DND-41 (cell line): ENCODE measurements at regions not wholly inside any gene's neighbourhood (a gene's known extent, or its start where the extent isn't known, plus 50 kb on each side); places are given as distances from the start of the nearest gene placed in this dataset.
"Not testable (repeated sequence)": the region's sequence is repeated elsewhere in the genome, so short reads cannot be mapped to it uniquely, and the experiment has no call there.

Experiments
- ATAC-seq: fragments of 200-7000 bp; cut with Tn5 transposase; 3 replicates; pipeline ENCODE4 v1.9.1; 2021; ENCODE audit warnings: low read depth; ENCODE audit not compliant: insufficient read depth
- DNase-seq: peaks from one replicate; pipeline ENCODE4 v3.0.0-alpha.2; 2020
- H2AFZ ChIP-seq: 2 replicates; pipeline ENCODE4 v1.6.0; 2012; ENCODE audit warnings: low read depth, low read length
- H3K27ac ChIP-seq: 2 replicates; pipeline ENCODE4 v1.5.1; 2012; ENCODE audit warnings: low read length, inconsistent platforms
- H3K27me3 ChIP-seq: fragments of 200-600 bp; sonication (generic); 2 replicates; pipeline ENCODE4 v1.6.0; 2012; ENCODE audit warnings: low read length, mild to moderate bottlenecking, inconsistent platforms; ENCODE audit not compliant: insufficient read depth, poor library complexity
- H3K36me3 ChIP-seq: 2 replicates; pipeline ENCODE4 v1.5.1; 2012; ENCODE audit warnings: low read length, inconsistent platforms; ENCODE audit not compliant: insufficient read depth
- H3K4me1 ChIP-seq: 2 replicates; pipeline ENCODE4 v1.5.1; 2012; ENCODE audit warnings: mild to moderate bottlenecking, low read length; ENCODE audit not compliant: insufficient read depth
- H3K4me2 ChIP-seq: 2 replicates; pipeline ENCODE4 v1.6.0; 2012; ENCODE audit warnings: mild to moderate bottlenecking, moderate library complexity, low read length, inconsistent platforms; ENCODE audit not compliant: insufficient read depth
- H3K4me3 ChIP-seq, 2 experiments: fragments of 200-600 bp in 1 of 2; shearing (Covaris generic) in 1 of 2; 2 replicates each; pipeline ENCODE4 v1.5.1; 2012 to 2016; ENCODE audit warnings: inconsistent platforms in 2 of 2, low read length in 2 of 2, mild to moderate bottlenecking in 2 of 2, low read depth in 1 of 2, moderate library complexity in 1 of 2
- H3K79me2 ChIP-seq: 2 replicates; pipeline ENCODE4 v1.6.0; 2012; ENCODE audit warnings: low read length, inconsistent platforms; ENCODE audit not compliant: insufficient read depth
- H3K9ac ChIP-seq: 2 replicates; pipeline ENCODE4 v1.6.0; 2012; ENCODE audit warnings: low read depth, mild to moderate bottlenecking, inconsistent platforms, low read length, moderate library complexity
- H3K9me3 ChIP-seq: 2 replicates; pipeline ENCODE4 v1.5.1; 2012; ENCODE audit warnings: low read length, moderate library complexity, mild to moderate bottlenecking, inconsistent platforms; ENCODE audit not compliant: insufficient read depth, severe bottlenecking
- H4K20me1 ChIP-seq: 2 replicates; pipeline ENCODE4 v1.6.0; 2012; ENCODE audit warnings: low read length; ENCODE audit not compliant: insufficient read depth
- EZH2 ChIP-seq: IDR thresholded peaks from 3 replicates; pipeline ENCODE4 v1.6.1; 2012; ENCODE audit warnings: borderline replicate concordance, low read depth, mild to moderate bottlenecking, moderate library complexity, low read length, inconsistent platforms; ENCODE audit not compliant: severe bottlenecking
- TF ChIP-seq, protein P1 (sequence below): IDR thresholded peaks from 2 replicates; pipeline ENCODE4 v1.5.1; 2012; ENCODE audit warnings: borderline replicate concordance, low read length, moderate library complexity, mild to moderate bottlenecking; ENCODE audit not compliant: poor library complexity, severe bottlenecking; ENCODE audit errors: extremely low read depth

DNA sequence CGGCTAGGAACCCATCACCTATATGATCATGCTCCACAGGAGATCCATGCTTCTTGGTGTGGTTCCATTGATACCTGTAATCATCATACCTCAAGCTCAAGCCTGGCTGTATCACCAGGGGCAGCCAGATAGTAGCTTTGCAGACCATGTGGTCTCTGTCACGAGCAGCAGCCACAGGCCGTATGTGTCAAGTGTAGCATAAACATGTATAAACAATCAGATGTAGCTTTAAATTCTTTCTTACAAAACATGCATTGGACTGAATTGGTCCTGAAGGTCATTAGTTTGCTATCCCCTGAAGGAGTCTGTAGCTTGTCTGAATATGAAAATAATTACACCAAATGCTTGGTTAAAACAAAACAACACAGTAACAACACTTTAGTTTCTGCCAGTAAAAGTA lies 1223.2 kb upstream of the TMEM132C start:
- Histone ChIP-seq H4K20me1 (no peaks in the 10 kb centered on the region), H2AFZ (no peak overlapping the region), H3K9me3 (no peaks in the 10 kb centered on the region), H3K27me3 (no peaks in the 10 kb centered on the region), H3K4me1 (no peaks in the 10 kb centered on the region), H3K4me2 (no peak overlapping the region), H3K4me3 (no peak overlapping the region), H3K27ac (no peak overlapping the region), H3K79me2 (no peaks in the 10 kb centered on the region), H3K9ac (no peak overlapping the region), H3K36me3 (no peaks in the 10 kb centered on the region)
- DNase-seq (no peak), ATAC-seq (no peak)
- no peak for TF ChIP-seq EZH2
- TF ChIP-seq, protein P1, sequence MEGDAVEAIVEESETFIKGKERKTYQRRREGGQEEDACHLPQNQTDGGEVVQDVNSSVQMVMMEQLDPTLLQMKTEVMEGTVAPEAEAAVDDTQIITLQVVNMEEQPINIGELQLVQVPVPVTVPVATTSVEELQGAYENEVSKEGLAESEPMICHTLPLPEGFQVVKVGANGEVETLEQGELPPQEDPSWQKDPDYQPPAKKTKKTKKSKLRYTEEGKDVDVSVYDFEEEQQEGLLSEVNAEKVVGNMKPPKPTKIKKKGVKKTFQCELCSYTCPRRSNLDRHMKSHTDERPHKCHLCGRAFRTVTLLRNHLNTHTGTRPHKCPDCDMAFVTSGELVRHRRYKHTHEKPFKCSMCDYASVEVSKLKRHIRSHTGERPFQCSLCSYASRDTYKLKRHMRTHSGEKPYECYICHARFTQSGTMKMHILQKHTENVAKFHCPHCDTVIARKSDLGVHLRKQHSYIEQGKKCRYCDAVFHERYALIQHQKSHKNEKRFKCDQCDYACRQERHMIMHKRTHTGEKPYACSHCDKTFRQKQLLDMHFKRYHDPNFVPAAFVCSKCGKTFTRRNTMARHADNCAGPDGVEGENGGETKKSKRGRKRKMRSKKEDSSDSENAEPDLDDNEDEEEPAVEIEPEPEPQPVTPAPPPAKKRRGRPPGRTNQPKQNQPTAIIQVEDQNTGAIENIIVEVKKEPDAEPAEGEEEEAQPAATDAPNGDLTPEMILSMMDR = no peak

DNA sequence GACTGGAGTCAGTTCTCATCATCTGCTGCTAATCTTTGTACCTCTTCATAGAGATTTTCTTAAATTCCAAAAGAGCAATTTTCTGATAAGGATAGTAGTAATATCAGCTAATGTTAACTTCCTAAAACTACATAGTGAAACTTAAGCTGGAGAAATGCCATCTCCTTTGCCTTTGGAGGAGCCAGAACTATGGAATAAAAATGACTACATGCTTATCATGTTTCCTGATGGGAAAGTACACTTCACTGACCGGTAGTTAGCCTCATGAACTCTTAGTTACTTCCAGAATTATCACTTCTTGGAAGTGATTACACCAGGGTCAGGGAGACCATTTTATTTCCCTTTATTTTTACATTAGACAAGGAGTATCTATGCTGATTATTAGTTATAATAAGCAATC lies 1222.1 kb upstream of the TMEM132C start:
- no peak overlapping the region for H2AFZ ChIP-seq
- no peak overlapping the region for H3K4me2 ChIP-seq
- no peak overlapping the region for H3K9ac ChIP-seq
- H3K27me3 ChIP-seq = no peaks in the 10 kb centered on the region
- DNase-seq (no peak), ATAC-seq (no peak)
- H3K4me1 ChIP-seq = no peaks in the 10 kb centered on the region
- TF ChIP-seq EZH2 = no peak
- TF ChIP-seq, protein P1 = no peak
- no peaks in the 10 kb centered on the region for H3K79me2 ChIP-seq
- H3K36me3 ChIP-seq = no peaks in the 10 kb centered on the region
- no peak overlapping the region for H3K27ac ChIP-seq
- no peak overlapping the region for H3K4me3 ChIP-seq
- H3K9me3 ChIP-seq = no peaks in the 10 kb centered on the region
- H4K20me1 ChIP-seq = no peaks in the 10 kb centered on the region

DNA sequence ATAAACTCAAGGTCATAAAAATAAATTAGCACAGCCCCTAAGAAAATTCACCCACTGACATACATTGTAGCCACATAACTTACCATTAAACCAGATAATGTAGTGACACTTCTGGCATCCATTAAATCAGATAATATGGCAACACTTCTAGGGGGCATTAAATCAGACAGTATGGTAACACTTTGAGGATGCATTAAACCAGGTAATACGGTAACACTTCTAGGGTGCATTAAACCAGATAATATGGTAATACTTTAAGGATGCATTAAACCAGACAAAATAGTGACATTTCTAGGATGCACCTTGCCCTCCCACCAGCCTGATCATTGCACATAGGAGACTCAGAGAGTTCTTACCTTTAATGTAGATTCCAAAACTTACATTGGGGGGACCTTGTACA lies 1220.5 kb upstream of the TMEM132C start:
- no peak overlapping the region for H3K27ac ChIP-seq
- no peak overlapping the region for H3K4me2 ChIP-seq
- H3K27me3 ChIP-seq = no peaks in the 10 kb centered on the region
- H3K4me1 ChIP-seq = no peaks in the 10 kb centered on the region
- ATAC-seq = no peak
- no peak overlapping the region for H3K9ac ChIP-seq
- no peak overlapping the region for H3K4me3 ChIP-seq
- H3K36me3 ChIP-seq = no peaks in the 10 kb centered on the region
- TF ChIP-seq, protein P1 = no peak
- TF ChIP-seq EZH2 = no peak
- H3K79me2 ChIP-seq = no peaks in the 10 kb centered on the region
- DNase-seq = no peak
- H4K20me1 ChIP-seq = no peaks in the 10 kb centered on the region
- no peaks in the 10 kb centered on the region for H3K9me3 ChIP-seq
- H2AFZ ChIP-seq = no peak overlapping the region

DNA sequence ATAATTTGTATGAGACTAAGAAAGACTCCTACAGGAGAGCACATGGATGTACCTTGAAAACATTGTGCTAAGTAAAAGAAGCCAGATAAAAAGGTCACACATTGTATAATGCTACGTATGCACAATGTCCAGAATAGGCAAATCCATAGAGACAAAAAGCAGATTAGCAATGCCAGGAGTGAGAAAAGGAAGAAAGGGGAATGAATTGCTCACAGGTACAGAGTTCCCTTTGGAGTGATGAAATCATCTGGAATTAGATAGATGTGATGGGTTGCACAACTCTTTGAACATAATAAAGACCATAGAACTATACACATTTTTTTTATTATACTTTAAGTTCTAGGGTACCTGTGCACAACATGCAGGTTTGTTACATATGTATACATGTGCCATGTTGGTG lies 1218.9 kb upstream of the TMEM132C start:
- ATAC-seq (no peak), DNase-seq (no peak)
- H3K36me3 ChIP-seq = no peaks in the 10 kb centered on the region
- H3K79me2 ChIP-seq = no peaks in the 10 kb centered on the region
- no peaks in the 10 kb centered on the region for H3K9me3 ChIP-seq
- H3K27ac ChIP-seq = no peak overlapping the region
- H4K20me1 ChIP-seq = no peaks in the 10 kb centered on the region
- H3K4me1 ChIP-seq = no peaks in the 10 kb centered on the region
- no peak overlapping the region for H2AFZ ChIP-seq
- no peaks in the 10 kb centered on the region for H3K27me3 ChIP-seq
- TF ChIP-seq, protein P1 = no peak
- no peak for TF ChIP-seq EZH2
- H3K9ac ChIP-seq = no peak overlapping the region
- H3K4me2 ChIP-seq = no peak overlapping the region
- no peak overlapping the region for H3K4me3 ChIP-seq

DNA sequence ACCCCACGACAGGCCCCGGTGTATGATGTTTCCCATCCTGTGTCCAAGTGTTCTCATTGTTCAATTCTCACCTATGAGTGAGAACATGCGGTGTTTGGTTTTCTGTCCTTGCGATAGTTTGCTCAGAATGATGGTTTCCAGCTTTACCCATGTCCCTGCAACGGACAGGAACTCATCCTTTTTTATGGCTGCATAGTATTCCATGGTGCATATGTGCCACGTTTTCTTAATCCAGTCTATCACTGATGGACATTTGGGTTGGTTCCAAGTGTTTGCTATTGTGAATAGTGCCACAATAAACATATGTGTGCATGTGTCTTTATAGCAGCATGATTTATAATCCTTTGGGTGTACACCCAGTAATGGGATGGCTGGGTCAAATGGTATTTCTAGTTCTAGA lies 1218.4 kb upstream of the TMEM132C start:
- H3K9me3 ChIP-seq, H3K27ac ChIP-seq, H3K4me2 ChIP-seq, H4K20me1 ChIP-seq, H3K36me3 ChIP-seq, H3K4me1 ChIP-seq, H3K79me2 ChIP-seq, H3K27me3 ChIP-seq, H2AFZ ChIP-seq, ATAC-seq, H3K9ac ChIP-seq, H3K4me3 ChIP-seq, DNase-seq: not testable (repeated sequence)
